Liver (tissue), 8 donors: ENCODE measurements at regions not wholly inside any gene's neighbourhood (a gene's known extent, or its start where the extent isn't known, plus 50 kb on each side); places are given as distances from the start of the nearest gene placed in this dataset.

ENCODE experiments used
- DNase-seq: peaks from one replicate; pipeline ENCODE4 v3.0.0-alpha.2; 2017; ENCODE audit warnings: low spot score
- H3K27ac ChIP-seq, 2 donors: one replicate each; pipeline ENCODE4 v1.7.0; 2013; ENCODE audit warnings: inconsistent platforms in 2 of 2, low read length in 2 of 2, control low read depth in 1 of 2, low read depth in 1 of 2, mild to moderate bottlenecking in 1 of 2
- H3K27me3 ChIP-seq, 4 donors: one replicate each; pipeline versions ENCODE4 v1.6.1 to v1.7.0; 2013; ENCODE audit warnings: low read length in 3 of 4, inconsistent platforms in 1 of 4, mild to moderate bottlenecking in 1 of 4, moderate library complexity in 1 of 4; ENCODE audit not compliant: control insufficient read depth in 4 of 4, insufficient read depth in 4 of 4
- H3K36me3 ChIP-seq, 4 donors: one replicate each; pipeline versions ENCODE4 v1.6.1 to v1.7.0; 2013; ENCODE audit warnings: low read length in 3 of 4, mild to moderate bottlenecking in 3 of 4, low read depth in 1 of 4, moderate library complexity in 1 of 4; ENCODE audit not compliant: control insufficient read depth in 4 of 4, insufficient read depth in 3 of 4
- H3K4me1 ChIP-seq, 4 donors: one replicate each; pipeline versions ENCODE4 v1.6.1 to v1.7.0; 2013; ENCODE audit warnings: low read length in 3 of 4, mild to moderate bottlenecking in 3 of 4, moderate library complexity in 1 of 4; ENCODE audit not compliant: control insufficient read depth in 4 of 4, insufficient read depth in 4 of 4
- H3K4me3 ChIP-seq, 3 donors: one replicate each; pipeline versions ENCODE4 v1.6.1 to v1.7.0; 2013; ENCODE audit warnings: low read length in 3 of 3, control low read depth in 1 of 3, low read depth in 1 of 3, mild to moderate bottlenecking in 1 of 3
- H3K9ac ChIP-seq, 2 donors: one replicate each; pipeline ENCODE4 v1.7.0; 2013; ENCODE audit warnings: low read length in 2 of 2, mild to moderate bottlenecking in 2 of 2, moderate library complexity in 2 of 2, control low read depth in 1 of 2, low read depth in 1 of 2
- H3K9me3 ChIP-seq, 4 donors: one replicate each; pipeline versions ENCODE4 v1.6.1 to v1.7.0; 2013; ENCODE audit warnings: low read length in 3 of 4; ENCODE audit not compliant: control insufficient read depth in 4 of 4
- EGR1 ChIP-seq, 2 donors: IDR thresholded peaks; 2 replicates each; pipeline ENCODE4 v1.6.1; 2016 to 2018; ENCODE audit warnings: antibody characterized with exemption in 2 of 2, low read depth in 2 of 2
- FOXA1 ChIP-seq: IDR thresholded peaks from 2 replicates; pipeline ENCODE4 v1.6.1; 2016; ENCODE audit warnings: antibody characterized with exemption
- FOXA2 ChIP-seq: IDR thresholded peaks from 2 replicates; pipeline ENCODE4 v1.6.1; 2016; ENCODE audit warnings: antibody characterized with exemption
- GABPA ChIP-seq, 2 donors: IDR thresholded peaks in 1 of 2; conservative IDR thresholded peaks in 1 of 2; 2 replicates each; pipeline ENCODE4 v1.6.1; 2016; ENCODE audit warnings: antibody characterized with exemption in 2 of 2, mild to moderate bottlenecking in 1 of 2, moderate library complexity in 1 of 2
- HNF4A ChIP-seq, 2 donors: conservative IDR thresholded peaks; 2 replicates each; pipeline ENCODE4 v1.6.1; 2016; ENCODE audit warnings: antibody characterized with exemption in 2 of 2, mild to moderate bottlenecking in 2 of 2
- HNF4G ChIP-seq: IDR thresholded peaks from 2 replicates; pipeline ENCODE4 v1.6.1; 2016; ENCODE audit warnings: antibody characterized with exemption
- RAD21 ChIP-seq, 2 donors: IDR thresholded peaks; 2 replicates each; pipeline ENCODE4 v1.6.1; 2016; ENCODE audit warnings: antibody characterized with exemption in 2 of 2, mild to moderate bottlenecking in 2 of 2
- SP1 ChIP-seq: IDR thresholded peaks from 2 replicates; pipeline ENCODE4 v1.6.1; 2018; ENCODE audit warnings: antibody characterized with exemption, mild to moderate bottlenecking
- TAF1 ChIP-seq: conservative IDR thresholded peaks from 2 replicates; pipeline ENCODE4 v1.6.1; 2016; ENCODE audit warnings: antibody characterized with exemption, mild to moderate bottlenecking
- YY1 ChIP-seq: IDR thresholded peaks from 2 replicates; pipeline ENCODE4 v1.6.1; 2016; ENCODE audit warnings: antibody characterized with exemption, mild to moderate bottlenecking
- WGBS: extraction: QIAGEN DNeasy Blood & Tissue Kit; methylation state at CpG from one replicate; pipeline ENCODE4 v1.1.7; 2013; 5-methylcytosine and 5-hydroxymethylcytosine counted together
- TF ChIP-seq, protein P1 (sequence below): fragments of 150-350 bp; IDR thresholded peaks from 2 replicates; pipeline ENCODE4 v1.5.1; 2017; ENCODE audit warnings: improper control_type of control experiment, low read depth, low read length; ENCODE audit not compliant: missing input control
- TF ChIP-seq, protein P2 (sequence below): IDR thresholded peaks from 2 replicates; pipeline ENCODE4 v1.6.1; 2016; ENCODE audit warnings: antibody characterized with exemption
- donor health status: healthy.
- donor health status: healthy.
- donor health status: healthy.
- donor health status: healthy.
- donor health status: healthy.

DNA sequence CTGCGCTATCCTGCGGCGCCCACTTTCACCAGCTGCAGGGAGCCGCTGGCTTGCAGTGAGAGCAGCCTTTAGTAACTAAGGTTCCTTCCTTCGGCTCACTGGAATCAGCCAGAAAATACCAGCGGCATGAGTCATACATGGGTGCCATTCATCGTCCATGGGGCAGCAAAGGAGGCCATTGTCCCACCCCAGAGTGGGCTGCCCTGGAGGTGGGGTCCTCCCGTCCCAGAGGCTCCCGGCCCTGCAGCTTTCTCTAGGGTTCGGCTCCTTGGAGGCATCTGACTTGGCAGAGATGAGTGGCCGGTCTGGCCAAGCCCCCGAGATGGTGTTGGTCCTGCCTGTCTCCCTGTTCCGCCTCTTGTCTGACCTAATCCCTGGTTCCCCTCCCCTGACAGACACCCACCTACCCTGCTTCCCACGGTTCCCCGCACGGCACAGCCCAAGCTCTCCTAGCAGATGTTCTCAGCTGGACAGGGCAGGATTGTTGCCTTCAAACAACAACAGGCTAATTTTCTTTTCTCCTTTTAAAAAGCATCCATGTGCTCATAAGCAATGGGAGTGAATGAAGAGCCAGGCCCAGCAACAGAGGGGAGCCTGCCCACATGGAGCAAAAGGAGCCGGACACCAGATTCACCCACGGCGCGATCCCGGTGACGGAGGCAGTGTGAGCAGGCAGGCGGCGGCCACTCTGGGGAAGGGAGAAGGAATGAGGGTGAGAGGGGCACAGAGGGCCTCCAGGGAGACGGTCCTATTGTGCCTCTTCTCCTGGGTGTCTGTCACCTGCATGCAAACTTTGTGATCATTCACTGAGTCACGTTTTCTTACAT lies 97.0 kb upstream of the COL5A1 start:
- no peak overlapping the region for H3K9ac ChIP-seq
- no peaks in the 10 kb centered on the region for H3K9me3 ChIP-seq
- DNase-seq, result no peak
- no peak for TF ChIP-seq TAF1
- TF ChIP-seq, protein P1, sequence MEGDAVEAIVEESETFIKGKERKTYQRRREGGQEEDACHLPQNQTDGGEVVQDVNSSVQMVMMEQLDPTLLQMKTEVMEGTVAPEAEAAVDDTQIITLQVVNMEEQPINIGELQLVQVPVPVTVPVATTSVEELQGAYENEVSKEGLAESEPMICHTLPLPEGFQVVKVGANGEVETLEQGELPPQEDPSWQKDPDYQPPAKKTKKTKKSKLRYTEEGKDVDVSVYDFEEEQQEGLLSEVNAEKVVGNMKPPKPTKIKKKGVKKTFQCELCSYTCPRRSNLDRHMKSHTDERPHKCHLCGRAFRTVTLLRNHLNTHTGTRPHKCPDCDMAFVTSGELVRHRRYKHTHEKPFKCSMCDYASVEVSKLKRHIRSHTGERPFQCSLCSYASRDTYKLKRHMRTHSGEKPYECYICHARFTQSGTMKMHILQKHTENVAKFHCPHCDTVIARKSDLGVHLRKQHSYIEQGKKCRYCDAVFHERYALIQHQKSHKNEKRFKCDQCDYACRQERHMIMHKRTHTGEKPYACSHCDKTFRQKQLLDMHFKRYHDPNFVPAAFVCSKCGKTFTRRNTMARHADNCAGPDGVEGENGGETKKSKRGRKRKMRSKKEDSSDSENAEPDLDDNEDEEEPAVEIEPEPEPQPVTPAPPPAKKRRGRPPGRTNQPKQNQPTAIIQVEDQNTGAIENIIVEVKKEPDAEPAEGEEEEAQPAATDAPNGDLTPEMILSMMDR, result no peak
- no peak for TF ChIP-seq HNF4G
- no peak for TF ChIP-seq RAD21 (IDR thresholded peaks at IDR 0.05)
- TF ChIP-seq FOXA1, result no peak
- TF ChIP-seq, protein P2, sequence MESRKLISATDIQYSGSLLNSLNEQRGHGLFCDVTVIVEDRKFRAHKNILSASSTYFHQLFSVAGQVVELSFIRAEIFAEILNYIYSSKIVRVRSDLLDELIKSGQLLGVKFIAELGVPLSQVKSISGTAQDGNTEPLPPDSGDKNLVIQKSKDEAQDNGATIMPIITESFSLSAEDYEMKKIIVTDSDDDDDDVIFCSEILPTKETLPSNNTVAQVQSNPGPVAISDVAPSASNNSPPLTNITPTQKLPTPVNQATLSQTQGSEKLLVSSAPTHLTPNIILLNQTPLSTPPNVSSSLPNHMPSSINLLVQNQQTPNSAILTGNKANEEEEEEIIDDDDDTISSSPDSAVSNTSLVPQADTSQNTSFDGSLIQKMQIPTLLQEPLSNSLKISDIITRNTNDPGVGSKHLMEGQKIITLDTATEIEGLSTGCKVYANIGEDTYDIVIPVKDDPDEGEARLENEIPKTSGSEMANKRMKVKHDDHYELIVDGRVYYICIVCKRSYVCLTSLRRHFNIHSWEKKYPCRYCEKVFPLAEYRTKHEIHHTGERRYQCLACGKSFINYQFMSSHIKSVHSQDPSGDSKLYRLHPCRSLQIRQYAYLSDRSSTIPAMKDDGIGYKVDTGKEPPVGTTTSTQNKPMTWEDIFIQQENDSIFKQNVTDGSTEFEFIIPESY, result no peak
- TF ChIP-seq SP1, result no peak
- no peak for TF ChIP-seq FOXA2
- no peak for TF ChIP-seq YY1
- no peak for TF ChIP-seq GABPA (IDR thresholded peaks at IDR 0.05 in 1 of 2, conservative IDR thresholded peaks at IDR 0.05 in 1 of 2)
- TF ChIP-seq HNF4A (conservative IDR thresholded peaks at IDR 0.05), result no peak
- H3K36me3 ChIP-seq, result no peaks in the 10 kb centered on the region
- WGBS, result 76% methylated on average over 26 of the region's 26 CpGs
- no peaks in the 10 kb centered on the region for H3K27me3 ChIP-seq
- H3K4me3 ChIP-seq, result no peak overlapping the region
- no peaks in the 10 kb centered on the region for H3K4me1 ChIP-seq
- no peak overlapping the region for H3K27ac ChIP-seq

DNA sequence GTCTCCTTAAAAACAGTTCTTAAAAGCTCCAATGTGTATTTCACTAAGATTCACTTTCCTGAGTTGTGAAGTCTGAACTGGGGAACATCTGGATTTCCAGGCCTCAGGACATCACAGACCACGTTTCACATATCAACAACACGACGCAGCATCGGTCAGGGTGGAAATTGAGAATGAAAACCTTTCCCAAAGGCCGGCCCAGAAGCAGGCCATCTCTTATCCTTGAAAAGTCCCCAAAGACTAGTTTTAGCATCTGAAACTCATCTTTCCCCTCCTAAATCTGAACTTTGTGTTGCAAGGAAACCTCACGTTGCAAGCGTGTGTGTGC lies 96.4 kb upstream of the COL5A1 start:
- no peak overlapping the region for H3K27ac ChIP-seq
- no peaks in the 10 kb centered on the region for H3K4me1 ChIP-seq
- H3K36me3 ChIP-seq, result no peaks in the 10 kb centered on the region
- no peaks in the 10 kb centered on the region for H3K9me3 ChIP-seq
- H3K9ac ChIP-seq, result no peak overlapping the region
- 73% methylated on average over 7 of the region's 7 CpGs for WGBS
- H3K27me3 ChIP-seq, result no peaks in the 10 kb centered on the region
- TF ChIP-seq, protein P1, result no peak
- TF ChIP-seq HNF4A (conservative IDR thresholded peaks at IDR 0.05) (no peak), FOXA1 (no peak), TAF1 (no peak), FOXA2 (no peak), RAD21 (IDR thresholded peaks at IDR 0.05) (no peak), EGR1 (IDR thresholded peaks at IDR 0.05; ENCODE audit: low read depth in 2 of 2) (no peak), GABPA (IDR thresholded peaks at IDR 0.05 in 1 of 2, conservative IDR thresholded peaks at IDR 0.05 in 1 of 2) (no peak), HNF4G (no peak)
- no peak overlapping the region for H3K4me3 ChIP-seq
- no peak for DNase-seq
